ENCODE measurements at regions not wholly inside any gene's neighbourhood (a gene's known extent, or its start where the extent isn't known, plus 50 kb on each side); places are given as distances from the start of the nearest gene placed in this dataset.

DNA sequence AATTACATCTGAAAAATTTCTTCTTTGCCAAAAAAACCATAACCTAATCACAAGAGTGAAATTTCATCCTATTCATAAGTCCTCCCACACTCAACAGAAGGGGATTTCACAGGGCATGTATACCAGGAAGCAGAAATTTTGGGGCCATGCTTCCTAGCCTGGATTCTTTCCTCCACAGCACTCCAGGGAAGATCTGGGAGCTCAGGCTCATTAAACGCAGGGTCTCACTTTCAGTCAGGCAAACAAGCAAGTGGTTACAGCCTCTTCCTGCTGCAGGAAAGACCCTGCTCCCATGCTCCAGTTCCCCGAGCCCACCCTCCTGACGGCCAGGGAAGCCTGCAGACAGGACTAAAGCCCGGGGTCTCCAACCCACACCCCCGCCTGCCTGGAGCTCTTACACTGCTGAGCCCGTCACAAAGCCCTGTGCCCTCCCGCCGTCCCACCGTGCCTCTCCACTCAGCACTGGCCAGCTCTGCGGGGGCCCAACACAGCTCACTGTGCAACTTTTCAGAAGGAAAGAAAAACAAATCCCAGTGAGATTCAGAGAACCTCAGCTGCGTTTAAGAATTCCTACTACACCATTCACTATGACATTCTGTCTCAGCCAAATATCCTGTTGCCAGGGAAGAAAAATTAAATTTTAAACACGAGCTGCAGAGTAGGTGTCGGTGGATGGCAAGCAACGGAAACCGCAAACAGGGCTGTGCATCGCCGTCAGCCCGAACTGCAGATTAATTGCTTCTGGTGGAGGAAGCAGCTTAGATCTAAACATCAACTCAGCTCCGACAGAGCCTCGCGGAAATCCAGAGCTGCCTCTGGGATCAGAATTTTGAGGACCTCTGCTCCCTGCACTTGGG is 106.7 kb upstream of the SFSWAP start:
- TF ChIP-seq, protein P1, sequence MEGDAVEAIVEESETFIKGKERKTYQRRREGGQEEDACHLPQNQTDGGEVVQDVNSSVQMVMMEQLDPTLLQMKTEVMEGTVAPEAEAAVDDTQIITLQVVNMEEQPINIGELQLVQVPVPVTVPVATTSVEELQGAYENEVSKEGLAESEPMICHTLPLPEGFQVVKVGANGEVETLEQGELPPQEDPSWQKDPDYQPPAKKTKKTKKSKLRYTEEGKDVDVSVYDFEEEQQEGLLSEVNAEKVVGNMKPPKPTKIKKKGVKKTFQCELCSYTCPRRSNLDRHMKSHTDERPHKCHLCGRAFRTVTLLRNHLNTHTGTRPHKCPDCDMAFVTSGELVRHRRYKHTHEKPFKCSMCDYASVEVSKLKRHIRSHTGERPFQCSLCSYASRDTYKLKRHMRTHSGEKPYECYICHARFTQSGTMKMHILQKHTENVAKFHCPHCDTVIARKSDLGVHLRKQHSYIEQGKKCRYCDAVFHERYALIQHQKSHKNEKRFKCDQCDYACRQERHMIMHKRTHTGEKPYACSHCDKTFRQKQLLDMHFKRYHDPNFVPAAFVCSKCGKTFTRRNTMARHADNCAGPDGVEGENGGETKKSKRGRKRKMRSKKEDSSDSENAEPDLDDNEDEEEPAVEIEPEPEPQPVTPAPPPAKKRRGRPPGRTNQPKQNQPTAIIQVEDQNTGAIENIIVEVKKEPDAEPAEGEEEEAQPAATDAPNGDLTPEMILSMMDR (IDR thresholded peaks at IDR 0.05; ENCODE audit: low read depth, low read length), result no peak
- DNase-seq (ENCODE audit: extremely low read depth, low read depth), result no peak

DNA sequence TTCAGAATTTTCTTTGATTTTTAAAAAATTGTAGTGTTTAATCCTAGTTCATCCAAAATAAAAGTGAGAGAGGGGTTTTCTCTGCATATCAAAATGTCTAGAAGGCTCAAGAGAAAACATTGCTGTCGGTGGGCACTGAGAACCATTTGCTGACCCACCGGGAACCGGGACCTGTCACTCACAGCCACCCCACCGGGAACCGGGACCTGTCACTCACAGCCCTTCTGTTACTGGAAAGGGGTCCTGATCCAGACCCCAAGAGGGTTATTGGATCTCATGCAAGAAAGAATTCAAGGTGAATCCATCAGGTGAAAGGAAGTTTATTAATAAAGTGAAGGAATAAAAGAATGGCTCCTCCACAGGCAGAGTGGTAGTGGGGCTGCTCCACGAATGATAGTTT is 106.0 kb upstream of the SFSWAP start:
- TF ChIP-seq, protein P1 (IDR thresholded peaks at IDR 0.05; ENCODE audit: low read depth, low read length), result no peak
- no peak for DNase-seq (ENCODE audit: extremely low read depth, low read depth)

DNA sequence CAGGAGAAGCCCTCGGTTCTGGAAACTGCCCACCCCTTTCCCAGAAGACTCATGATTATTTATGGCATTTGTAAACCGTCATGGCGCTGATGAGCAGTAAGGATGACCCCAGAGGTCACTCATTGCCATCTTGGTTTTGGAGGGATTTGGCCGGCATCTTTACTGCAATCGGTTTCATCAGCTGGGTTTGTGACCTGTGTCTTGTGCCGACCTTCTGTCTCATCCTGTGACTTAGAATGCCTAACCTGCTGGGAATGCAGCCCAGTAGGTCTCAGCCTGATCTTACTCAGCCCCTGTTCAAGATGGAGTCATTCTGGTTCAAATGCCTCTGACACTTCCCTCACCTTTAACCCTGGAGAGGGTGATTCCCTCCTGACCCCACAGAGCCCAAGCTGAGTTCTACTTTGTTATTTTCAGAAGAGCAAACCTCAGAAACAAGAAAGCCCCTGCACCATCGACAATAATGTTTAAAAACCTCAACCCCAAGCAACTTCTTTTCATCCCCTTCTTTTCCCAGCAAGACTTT is 105.5 kb upstream of the SFSWAP start:
- TF ChIP-seq, protein P1 (IDR thresholded peaks at IDR 0.05; ENCODE audit: low read depth, low read length), result no peak
- DNase-seq (ENCODE audit: extremely low read depth, low read depth), result no peak

DNA sequence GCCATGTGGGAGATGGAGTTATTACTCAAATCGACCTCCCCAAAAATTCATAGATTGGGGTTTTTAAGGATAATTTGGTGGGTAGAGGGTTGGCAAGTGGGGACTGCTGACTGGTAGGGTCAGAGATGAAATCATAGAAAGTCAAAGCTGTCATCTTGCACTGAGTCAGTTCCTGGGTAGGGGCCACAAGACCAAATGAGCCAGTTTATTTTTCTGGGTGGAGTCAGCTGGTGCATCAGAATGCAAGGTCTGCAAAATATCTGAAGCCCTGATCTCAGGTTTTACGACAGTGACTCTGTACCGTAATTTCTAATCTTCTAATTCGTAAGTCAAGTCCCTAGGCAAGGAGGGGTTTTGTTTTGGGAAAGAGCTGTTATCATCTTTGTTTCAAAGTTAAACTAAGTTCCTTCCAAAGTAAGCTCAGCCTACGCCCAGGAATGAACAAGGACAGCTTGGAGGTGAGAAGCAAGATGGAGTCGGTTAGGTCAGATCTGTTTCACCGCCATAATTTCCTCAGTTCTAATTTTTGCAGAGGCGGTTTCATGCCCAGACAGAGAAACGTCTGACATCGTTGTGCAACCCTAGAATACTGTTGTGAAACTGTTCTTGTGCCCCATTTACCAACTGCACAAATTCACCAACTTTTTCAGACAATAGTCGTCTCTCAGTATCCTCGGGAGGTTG is 104.5 kb upstream of the SFSWAP start:
- TF ChIP-seq, protein P1 (IDR thresholded peaks at IDR 0.05; ENCODE audit: low read depth, low read length), result no peak
- DNase-seq (ENCODE audit: extremely low read depth, low read depth), result no peak

DNA sequence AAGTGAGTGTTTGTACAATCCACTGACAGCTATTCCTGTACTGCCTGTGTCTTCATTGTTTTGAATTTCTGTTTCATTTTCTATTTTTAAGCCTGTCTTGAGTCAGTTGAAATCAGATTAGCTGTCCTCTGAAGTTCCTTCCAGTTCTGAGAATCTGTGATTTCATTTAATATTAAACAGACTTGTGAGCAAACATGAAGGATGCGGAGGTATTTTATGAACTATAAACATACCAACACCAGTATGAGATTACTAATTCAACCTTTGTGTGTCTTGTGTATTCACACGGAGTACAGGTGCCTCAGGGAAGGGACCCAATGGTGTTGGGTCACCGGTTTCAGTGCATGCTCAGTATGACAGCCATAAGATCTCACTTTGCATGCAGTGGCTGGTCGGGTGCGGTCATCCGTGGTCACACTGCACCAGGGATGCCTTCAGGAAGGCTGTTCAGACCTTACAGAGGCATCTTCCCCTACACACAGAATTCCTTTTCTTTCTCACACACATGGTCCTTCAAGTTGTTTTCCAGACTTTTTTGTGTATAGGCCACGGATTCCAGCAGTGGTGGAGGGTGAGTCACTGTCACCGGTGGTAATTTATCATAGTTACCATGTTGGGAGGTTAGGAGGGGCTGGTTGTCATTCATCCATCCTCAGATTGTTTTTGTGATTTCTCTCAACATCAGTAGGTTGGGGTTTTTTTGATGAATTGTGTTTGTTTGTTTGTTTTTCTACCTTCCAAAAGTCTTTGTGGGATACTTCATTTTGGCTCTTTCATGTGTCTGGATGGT is 103.0 kb upstream of the SFSWAP start:
- TF ChIP-seq, protein P1 (IDR thresholded peaks at IDR 0.05; ENCODE audit: low read depth, low read length), result no peak
- no peak for DNase-seq (ENCODE audit: extremely low read depth, low read depth)

DNA sequence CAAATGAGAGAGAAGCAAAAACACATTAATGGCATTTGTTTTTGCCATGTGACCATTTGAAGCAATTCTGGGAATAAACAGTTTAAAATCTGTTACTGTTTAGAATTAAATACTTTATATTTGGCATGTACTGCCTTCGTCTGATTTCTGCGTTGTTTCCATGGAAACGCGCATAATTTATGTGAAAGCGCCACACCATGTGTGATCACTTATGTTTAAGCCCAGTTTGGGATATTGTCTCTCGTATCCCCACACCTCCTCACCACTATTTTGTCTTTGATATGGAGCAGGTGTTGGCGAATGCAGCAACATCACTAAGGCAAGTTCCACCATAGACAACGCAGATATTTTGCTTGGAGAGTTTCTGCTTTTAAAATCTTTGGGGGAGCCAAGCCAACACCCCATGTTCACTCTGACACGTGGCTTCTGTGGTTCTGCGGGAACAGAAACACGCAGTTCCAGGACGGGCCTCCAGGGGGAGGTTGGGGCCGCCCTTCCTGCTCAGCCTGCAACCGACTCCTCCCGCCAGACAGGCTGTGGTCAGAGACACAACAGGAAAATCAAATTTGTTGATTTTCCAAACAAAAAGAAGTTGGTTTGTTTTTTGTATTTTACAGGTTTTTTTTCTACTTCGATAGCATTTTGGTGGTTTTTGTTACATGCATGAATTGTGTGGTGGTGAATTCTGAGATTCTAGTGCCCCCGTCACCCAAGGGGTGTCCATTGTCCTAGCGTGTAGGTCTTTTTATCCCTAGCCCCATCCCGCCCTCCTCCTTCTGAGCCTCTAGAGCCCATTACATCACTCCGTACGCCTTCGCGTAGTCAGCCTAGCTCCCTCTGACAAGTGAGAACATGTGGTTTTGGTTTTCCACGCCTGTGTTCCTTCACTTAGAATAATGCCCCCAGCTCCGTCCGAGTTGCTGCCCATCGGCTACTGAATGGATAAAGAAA is 101.9 kb upstream of the SFSWAP start:
- peak; percentile 27 for DNase-seq (ENCODE audit: extremely low read depth, low read depth)
- TF ChIP-seq, protein P1 (IDR thresholded peaks at IDR 0.05; ENCODE audit: low read depth, low read length), result peak; percentile 84
